IPS-NIHi7 (cell line): ENCODE measurements at regions not wholly inside any gene's neighbourhood (a gene's known extent, or its start where the extent isn't known, plus 50 kb on each side); places are given as distances from the start of the nearest gene placed in this dataset.

ENCODE experiments used
- DNase-seq: peaks from one replicate; pipeline ENCODE4 v3.0.0; 2012; ENCODE audit warnings: mixed read lengths; ENCODE audit errors: extremely low spot score

- no peak for DNase-seq
These were observed 122.3 kb downstream of the PTPRS start for GRCh38 chr19:5218255-5218855.

GRCh38 chr19:5217171-5217570 lies 123.4 kb downstream of the PTPRS start:
- DNase-seq, result no peak

- no peak for DNase-seq
These were observed 124.3 kb downstream of the PTPRS start for GRCh38 chr19:5216141-5216847.

GRCh38 chr19:5215431-5215830 lies 125.2 kb downstream of the PTPRS start:
- no peak for DNase-seq

GRCh38 chr19:5214902-5215301 lies 125.7 kb downstream of the PTPRS start:
- no peak for DNase-seq

GRCh38 chr19:5214371-5214770 lies 126.2 kb downstream of the PTPRS start:
- DNase-seq, result no peak

GRCh38 chr19:5213667-5214066 lies 126.9 kb downstream of the PTPRS start:
- DNase-seq, result no peak

- no peak for DNase-seq
These were observed 128.5 kb downstream of the PTPRS start for GRCh38 chr19:5212101-5212500.

GRCh38 chr19:5211217-5211822 lies 129.3 kb downstream of the PTPRS start:
- no peak for DNase-seq

- no peak for DNase-seq
These were observed 130.1 kb downstream of the PTPRS start for GRCh38 chr19:5210556-5210955.

GRCh38 chr19:5207806-5208205 lies 132.8 kb downstream of the PTPRS start:
- no peak for DNase-seq

GRCh38 chr19:5206751-5207075 lies 133.9 kb downstream of the PTPRS start:
- no peak for DNase-seq

GRCh38 chr19:5205937-5206750 lies 134.5 kb downstream of the PTPRS start:
- no peak for DNase-seq

GRCh38 chr19:5205381-5205780 lies 135.2 kb downstream of the PTPRS start:
- DNase-seq, result no peak

- DNase-seq, result no peak
These were observed 136.4 kb downstream of the PTPRS start for GRCh38 chr19:5204212-5204611.
